ENCODE measurements at regions not wholly inside any gene's neighbourhood (a gene's known extent, or its start where the extent isn't known, plus 50 kb on each side); places are given as distances from the start of the nearest gene placed in this dataset.
"Not testable (repeated sequence)": the region's sequence is repeated elsewhere in the genome, so short reads cannot be mapped to it uniquely, and the experiment has no call there.

GRCh38 chr1:144026022-144026421 is 54.2 kb upstream of the FAM72C start:
- DNase-seq = not testable (repeated sequence)

- DNase-seq = not testable (repeated sequence)
Measured at GRCh38 chr1:144021690-144022384, 50.1 kb upstream of the FAM72C start.
